BJ (cell line): ENCODE measurements at regions not wholly inside any gene's neighbourhood (a gene's known extent, or its start where the extent isn't known, plus 50 kb on each side); places are given as distances from the start of the nearest gene placed in this dataset.

Experiments
- CTCF ChIA-PET: fragments of 350-600 bp; formaldehyde crosslinking; extraction: SDS; loops from one replicate; lab custom pipeline; 2021; ENCODE audit warnings: antibody characterized with exemption, inconsistent platforms; lab: Yijun Ruan, JAX
- POLR2A ChIA-PET: fragments of 300-600 bp; sonication (Branson Sonifier 250); formaldehyde crosslinking; extraction: SDS; loops from one replicate; lab custom pipeline; 2021; ENCODE audit warnings: antibody characterized with exemption; lab: Charles Lee
- DNase-seq: peaks from one replicate; pipeline ENCODE4 v3.0.0-alpha.2; 2011; ENCODE audit warnings: low read depth
- H3K27me3 ChIP-seq: 2 replicates; pipeline ENCODE4 v1.6.0; 2011; ENCODE audit warnings: low read length; ENCODE audit not compliant: control insufficient read depth, insufficient read depth
- H3K36me3 ChIP-seq: 2 replicates; pipeline ENCODE4 v1.5.1; 2011; ENCODE audit warnings: low read length; ENCODE audit not compliant: control insufficient read depth, insufficient read depth
- H3K4me3 ChIP-seq: 2 replicates; pipeline ENCODE4 v1.5.1; 2011; ENCODE audit warnings: low read depth, mild to moderate bottlenecking, control low read depth, low read length
- TF ChIP-seq, protein P1 (sequence below): IDR thresholded peaks from 2 replicates; pipeline ENCODE4 v1.5.1; 2011; ENCODE audit warnings: low read depth, mild to moderate bottlenecking, control low read depth, inconsistent platforms, low read length, moderate library complexity; ENCODE audit not compliant: insufficient read depth

- CTCF ChIA-PET: interaction anchor here (1.2 to 3.2 kb wide), 2 partner anchors 8 to 428 kb away, joined by 6 to 19 read pairs; no protein-coding TSS in a partner anchor
- Histone ChIP-seq H3K4me3 (no peak overlapping the region), H3K36me3 (no peaks in the 10 kb centered on the region), H3K27me3 (peaks cover 3% of the 10 kb centered on the region)
- TF ChIP-seq, protein P1, sequence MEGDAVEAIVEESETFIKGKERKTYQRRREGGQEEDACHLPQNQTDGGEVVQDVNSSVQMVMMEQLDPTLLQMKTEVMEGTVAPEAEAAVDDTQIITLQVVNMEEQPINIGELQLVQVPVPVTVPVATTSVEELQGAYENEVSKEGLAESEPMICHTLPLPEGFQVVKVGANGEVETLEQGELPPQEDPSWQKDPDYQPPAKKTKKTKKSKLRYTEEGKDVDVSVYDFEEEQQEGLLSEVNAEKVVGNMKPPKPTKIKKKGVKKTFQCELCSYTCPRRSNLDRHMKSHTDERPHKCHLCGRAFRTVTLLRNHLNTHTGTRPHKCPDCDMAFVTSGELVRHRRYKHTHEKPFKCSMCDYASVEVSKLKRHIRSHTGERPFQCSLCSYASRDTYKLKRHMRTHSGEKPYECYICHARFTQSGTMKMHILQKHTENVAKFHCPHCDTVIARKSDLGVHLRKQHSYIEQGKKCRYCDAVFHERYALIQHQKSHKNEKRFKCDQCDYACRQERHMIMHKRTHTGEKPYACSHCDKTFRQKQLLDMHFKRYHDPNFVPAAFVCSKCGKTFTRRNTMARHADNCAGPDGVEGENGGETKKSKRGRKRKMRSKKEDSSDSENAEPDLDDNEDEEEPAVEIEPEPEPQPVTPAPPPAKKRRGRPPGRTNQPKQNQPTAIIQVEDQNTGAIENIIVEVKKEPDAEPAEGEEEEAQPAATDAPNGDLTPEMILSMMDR: no peak
- POLR2A ChIA-PET: no interaction called here
- no peak for DNase-seq
These were observed 56.0 kb upstream of the LRPPRC start for GRCh38 chr2:44051593-44052347.

DNA sequence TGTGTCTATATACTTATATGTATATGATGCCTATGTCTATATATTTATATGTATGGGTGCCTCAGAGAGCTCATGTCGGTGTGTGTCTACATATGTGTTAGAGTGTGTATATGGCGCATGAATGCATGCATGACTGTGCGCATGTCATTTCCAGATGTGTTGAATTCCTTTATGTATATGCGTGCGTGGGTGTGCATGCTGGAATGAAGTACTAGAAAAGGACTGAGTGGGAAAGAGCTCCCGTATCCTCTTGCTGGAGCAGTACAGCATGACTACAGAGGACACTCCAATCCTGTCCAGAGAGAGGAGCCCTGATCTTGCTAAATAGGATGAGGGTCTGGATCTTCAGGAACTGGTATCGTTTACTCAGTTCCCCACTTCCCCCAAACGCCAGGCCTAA, 56.8 kb upstream of the LRPPRC start:
- no peaks in the 10 kb centered on the region for H3K36me3 ChIP-seq
- CTCF ChIA-PET: interaction anchor here (3.2 kb wide), 1 partner anchor 9 kb away, joined by 19 read pairs; no protein-coding TSS in a partner anchor
- TF ChIP-seq, protein P1: no peak
- no peak for DNase-seq
- POLR2A ChIA-PET: no interaction called here
- H3K27me3 ChIP-seq: no peaks in the 10 kb centered on the region
- no peak overlapping the region for H3K4me3 ChIP-seq

DNA sequence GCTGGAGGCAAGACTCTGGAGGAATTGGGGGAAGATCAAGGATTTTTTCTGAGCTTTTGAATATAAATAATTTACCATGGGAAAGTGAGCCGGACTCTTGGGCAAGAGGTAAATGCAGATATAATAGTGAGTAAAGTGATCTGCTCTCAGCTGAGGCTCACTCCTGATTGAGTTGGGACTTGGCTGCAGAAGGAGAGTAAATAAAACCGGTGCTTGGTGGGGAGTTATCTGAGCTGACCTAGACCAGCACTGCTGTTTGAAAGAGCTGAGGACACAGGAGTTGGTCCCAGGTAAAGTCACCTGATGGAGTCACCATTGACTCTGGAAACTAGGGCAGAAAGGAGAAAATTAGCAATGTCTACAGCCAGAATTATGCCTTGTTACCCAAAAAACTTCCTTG, 57.3 kb upstream of the LRPPRC start:
- Histone ChIP-seq H3K4me3 (no peak overlapping the region), H3K36me3 (no peaks in the 10 kb centered on the region), H3K27me3 (no peaks in the 10 kb centered on the region)
- TF ChIP-seq, protein P1: no peak
- no peak for DNase-seq
- POLR2A ChIA-PET: no interaction called here
- CTCF ChIA-PET: interaction anchor here (3.2 kb wide), 1 partner anchor 9 kb away, joined by 19 read pairs; no protein-coding TSS in a partner anchor

DNA sequence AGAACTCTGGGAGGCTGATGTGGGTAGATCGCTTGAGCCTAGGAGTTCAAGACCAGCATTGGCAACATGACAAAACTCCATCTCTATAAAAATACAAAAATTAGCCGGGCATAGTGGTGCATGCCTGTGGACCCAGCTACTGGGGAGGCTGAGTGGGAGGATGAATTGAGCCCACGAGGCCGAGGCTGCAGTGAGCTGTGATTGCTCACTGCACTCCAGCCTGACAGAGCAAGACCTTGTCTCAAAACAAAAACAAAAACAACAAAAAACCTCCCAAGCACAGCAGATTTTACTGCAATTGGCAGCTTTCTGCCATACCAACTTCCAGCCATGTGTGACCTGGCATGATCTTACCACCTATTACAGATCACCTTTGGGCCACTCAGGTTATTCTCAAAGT, 57.7 kb upstream of the LRPPRC start:
- no peak overlapping the region for H3K4me3 ChIP-seq
- CTCF ChIA-PET: interaction anchor here (1.5 to 3.2 kb wide), 2 partner anchors 10 to 190 kb away, joined by 5 to 19 read pairs; no protein-coding TSS in a partner anchor
- TF ChIP-seq, protein P1: no peak
- POLR2A ChIA-PET: no interaction called here
- no peaks in the 10 kb centered on the region for H3K27me3 ChIP-seq
- DNase-seq: no peak
- H3K36me3 ChIP-seq: no peaks in the 10 kb centered on the region

DNA sequence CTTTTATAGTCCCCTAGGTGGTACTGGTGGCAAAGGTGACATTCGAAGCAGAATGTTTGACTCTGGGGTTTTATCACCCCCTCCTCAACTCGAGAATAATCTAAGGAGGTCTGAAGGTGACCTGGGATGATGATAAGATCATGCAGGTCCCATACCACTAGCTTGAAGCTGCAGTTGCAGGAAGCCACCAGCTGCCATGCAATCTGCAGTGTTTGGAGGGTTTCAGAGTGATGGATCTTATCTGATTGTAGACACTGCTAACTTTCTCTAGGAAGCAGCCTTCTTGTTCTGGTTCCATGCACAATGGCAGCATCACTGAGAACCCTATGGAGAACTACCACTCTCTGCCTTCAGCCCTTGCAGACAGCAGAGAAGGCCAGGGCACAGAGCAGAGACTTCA, 59.4 kb upstream of the LRPPRC start:
- DNase-seq: no peak
- POLR2A ChIA-PET: no interaction called here
- no peak overlapping the region for H3K4me3 ChIP-seq

More for the DNA sequence above, 59.4 kb upstream of the LRPPRC start:
- H3K27me3 ChIP-seq: no peaks in the 10 kb centered on the region
- no peaks in the 10 kb centered on the region for H3K36me3 ChIP-seq
- CTCF ChIA-PET: interaction anchor here (3.2 kb wide), 1 partner anchor 11 kb away, joined by 19 read pairs; no protein-coding TSS in a partner anchor
- TF ChIP-seq, protein P1: no peak
